Astrocyte (in vitro differentiated cells and primary cell): ENCODE measurements at regions not wholly inside any gene's neighbourhood (a gene's known extent, or its start where the extent isn't known, plus 50 kb on each side); places are given as distances from the start of the nearest gene placed in this dataset.

ENCODE experiments used
- DNase-seq: peaks from one replicate; pipeline ENCODE4 v3.0.0-alpha.2; 2010; ENCODE audit warnings: low read depth
- FAIRE-seq: peaks from 2 replicates; lab custom pipeline; 2011; peaks lifted over from hg19 to GRCh38; lab: Jason Lieb, UNC
- H2AFZ ChIP-seq: 2 replicates; pipeline ENCODE4 v1.6.0; 2012; ENCODE audit warnings: low read depth, low read length, inconsistent platforms
- H3K27ac ChIP-seq: 2 replicates; pipeline ENCODE4 v1.5.1; 2011; ENCODE audit warnings: low read depth, low read length, inconsistent platforms
- H3K27me3 ChIP-seq: 2 replicates; pipeline ENCODE4 v1.6.0; 2011; ENCODE audit warnings: low read length, inconsistent platforms; ENCODE audit not compliant: insufficient read depth
- H3K36me3 ChIP-seq: 2 replicates; pipeline ENCODE4 v1.5.1; 2011; ENCODE audit warnings: low read length, inconsistent platforms; ENCODE audit not compliant: insufficient read depth
- H3K4me1 ChIP-seq: 2 replicates; pipeline ENCODE4 v1.5.1; 2011; ENCODE audit warnings: low read length, inconsistent platforms; ENCODE audit not compliant: insufficient read depth
- H3K4me2 ChIP-seq: 2 replicates; pipeline ENCODE4 v1.6.0; 2012; ENCODE audit warnings: low read length, inconsistent platforms
- H3K4me3 ChIP-seq: 2 replicates; pipeline ENCODE4 v1.5.1; 2011; ENCODE audit warnings: low read depth, mild to moderate bottlenecking, low read length, inconsistent platforms; ENCODE audit not compliant: insufficient read depth
- H3K79me2 ChIP-seq: 2 replicates; pipeline ENCODE4 v1.6.0; 2012; ENCODE audit warnings: mild to moderate bottlenecking, low read length, inconsistent platforms; ENCODE audit not compliant: insufficient read depth
- H3K9ac ChIP-seq: 2 replicates; pipeline ENCODE4 v1.6.0; 2012; ENCODE audit warnings: mild to moderate bottlenecking, low read length, inconsistent platforms
- H3K9me3 ChIP-seq: 2 replicates; pipeline ENCODE4 v1.5.1; 2012; ENCODE audit warnings: low read depth, mild to moderate bottlenecking, low read length, inconsistent platforms; ENCODE audit not compliant: insufficient read depth
- H4K20me1 ChIP-seq: 2 replicates; pipeline ENCODE4 v1.6.0; 2012; ENCODE audit warnings: low read length, inconsistent platforms; ENCODE audit not compliant: insufficient read depth
- H3K27ac Mint-ChIP-seq: one replicate; pipeline ENCODE4 v1.8.0; 2021; ENCODE audit warnings: mild to moderate bottlenecking, mixed read lengths; ENCODE audit not compliant: unreplicated experiment
- H3K27me3 Mint-ChIP-seq: one replicate; pipeline ENCODE4 v1.8.0; 2021; ENCODE audit warnings: low read depth, mixed read lengths; ENCODE audit not compliant: unreplicated experiment
- H3K36me3 Mint-ChIP-seq: one replicate; pipeline ENCODE4 v1.8.0; 2021; ENCODE audit warnings: low read depth, mixed read lengths; ENCODE audit not compliant: unreplicated experiment
- H3K4me1 Mint-ChIP-seq: one replicate; pipeline ENCODE4 v1.8.0; 2021; ENCODE audit warnings: low read depth, mixed read lengths; ENCODE audit not compliant: unreplicated experiment
- H3K4me3 Mint-ChIP-seq: one replicate; pipeline ENCODE4 v1.8.0; 2021; ENCODE audit warnings: mild to moderate bottlenecking, moderate library complexity, mixed read lengths; ENCODE audit not compliant: unreplicated experiment
- H3K9me3 Mint-ChIP-seq: one replicate; pipeline ENCODE4 v1.8.0; 2021; ENCODE audit warnings: mild to moderate bottlenecking, mixed read lengths; ENCODE audit not compliant: unreplicated experiment
- CTCF ChIP-seq: IDR thresholded peaks from 2 replicates; pipeline ENCODE4 v1.5.1; 2011; ENCODE audit warnings: low read depth, mild to moderate bottlenecking, inconsistent platforms, low read length, moderate library complexity; ENCODE audit not compliant: insufficient read depth
- EZH2 ChIP-seq: IDR thresholded peaks from 2 replicates; pipeline ENCODE4 v1.6.1; 2012; ENCODE audit warnings: mild to moderate bottlenecking, low read length, inconsistent platforms; ENCODE audit not compliant: insufficient read depth

GRCh38 chr7:85573346-85573745 is 386.5 kb upstream of the SEMA3D start:
- Mint-ChIP-seq H3K4me1 (no peaks in the 10 kb centered on the region), H3K4me3 (no peak overlapping the region), H3K27me3 (no peaks in the 10 kb centered on the region), H3K9me3 (no peaks in the 10 kb centered on the region), H3K27ac (no peak overlapping the region), H3K36me3 (no peaks in the 10 kb centered on the region)
- FAIRE-seq (no peak), DNase-seq (no peak)
- Histone ChIP-seq H2AFZ (no peak overlapping the region), H3K4me1 (no peaks in the 10 kb centered on the region), H3K9me3 (no peaks in the 10 kb centered on the region), H3K36me3 (no peaks in the 10 kb centered on the region), H3K4me3 (no peak overlapping the region), H3K9ac (no peak overlapping the region), H4K20me1 (no peaks in the 10 kb centered on the region), H3K27me3 (no peaks in the 10 kb centered on the region), H3K79me2 (no peaks in the 10 kb centered on the region), H3K4me2 (no peak overlapping the region), H3K27ac (no peak overlapping the region)
- no peak for TF ChIP-seq EZH2
- no peak for TF ChIP-seq CTCF

GRCh38 chr7:85570898-85571297 is 384.0 kb upstream of the SEMA3D start:
- Mint-ChIP-seq H3K27me3 (no peaks in the 10 kb centered on the region), H3K9me3 (no peaks in the 10 kb centered on the region), H3K4me1 (no peaks in the 10 kb centered on the region), H3K27ac (no peak overlapping the region), H3K36me3 (no peaks in the 10 kb centered on the region), H3K4me3 (no peak overlapping the region)
- Histone ChIP-seq H2AFZ (no peak overlapping the region), H4K20me1 (no peaks in the 10 kb centered on the region), H3K79me2 (no peaks in the 10 kb centered on the region), H3K27ac (no peak overlapping the region), H3K9ac (no peak overlapping the region), H3K4me1 (no peaks in the 10 kb centered on the region), H3K4me3 (no peak overlapping the region), H3K36me3 (no peaks in the 10 kb centered on the region), H3K9me3 (no peaks in the 10 kb centered on the region), H3K27me3 (no peaks in the 10 kb centered on the region), H3K4me2 (no peak overlapping the region)
- DNase-seq (no peak), FAIRE-seq (no peak)
- TF ChIP-seq EZH2 (no peak), CTCF (no peak)

- Histone ChIP-seq H3K9ac (no peak overlapping the region), H3K27ac (no peak overlapping the region), H2AFZ (no peak overlapping the region), H3K79me2 (no peaks in the 10 kb centered on the region), H4K20me1 (no peaks in the 10 kb centered on the region), H3K36me3 (no peaks in the 10 kb centered on the region), H3K9me3 (no peaks in the 10 kb centered on the region), H3K4me1 (no peaks in the 10 kb centered on the region), H3K27me3 (no peaks in the 10 kb centered on the region), H3K4me2 (no peak overlapping the region), H3K4me3 (no peak overlapping the region)
- no peak for FAIRE-seq
- no peaks in the 10 kb centered on the region for H3K9me3 Mint-ChIP-seq
- TF ChIP-seq CTCF = no peak
- no peak for TF ChIP-seq EZH2
- no peak overlapping the region for H3K4me3 Mint-ChIP-seq
- H3K36me3 Mint-ChIP-seq = no peaks in the 10 kb centered on the region
- DNase-seq = no peak
- H3K27ac Mint-ChIP-seq = no peak overlapping the region
- no peaks in the 10 kb centered on the region for H3K27me3 Mint-ChIP-seq
- no peaks in the 10 kb centered on the region for H3K4me1 Mint-ChIP-seq
Observed at GRCh38 chr7:85567983-85568382, 381.1 kb upstream of the SEMA3D start.
